ENCODE measurements at regions not wholly inside any gene's neighbourhood (a gene's known extent, or its start where the extent isn't known, plus 50 kb on each side); places are given as distances from the start of the nearest gene placed in this dataset.
A peak's percentile ranks its signal among the peaks of the same experiment; 100 is the strongest.

- DNase-seq (ENCODE audit: low spot score in 2 of 2) = no peak
- ATAC-seq = no peak
- Mint-ChIP-seq H3K9me3 (no peaks in the 10 kb centered on the region), H3K27ac (no peak overlapping the region), H3K36me3 (no peaks in the 10 kb centered on the region)
Observed at GRCh38 chr13:100837631-100838030, 163.0 kb upstream of the TMTC4 start.

- ATAC-seq (no peak), DNase-seq (ENCODE audit: low spot score in 2 of 2) (no peak)
- no peak overlapping the region for H3K27ac Mint-ChIP-seq
- peaks cover 4 to 6% of the 10 kb centered on the region in 2 donors for H3K36me3 Mint-ChIP-seq
- H3K9me3 Mint-ChIP-seq = peaks cover 4 to 7% of the 10 kb centered on the region in 2 donors
Observed at GRCh38 chr13:100836711-100837110, 162.1 kb upstream of the TMTC4 start.

- peaks cover 4 to 7% of the 10 kb centered on the region in 2 donors for H3K9me3 Mint-ChIP-seq
Observed at GRCh38 chr13:100835695-100836094, 161.1 kb upstream of the TMTC4 start.

GRCh38 chr13:100833427-100833826, 158.8 kb upstream of the TMTC4 start:
- no peak overlapping the region for H3K27ac Mint-ChIP-seq
- ATAC-seq (no peak), DNase-seq (ENCODE audit: low spot score in 2 of 2) (no peak)
- H3K36me3 Mint-ChIP-seq = peaks cover 4 to 6% of the 10 kb centered on the region in 2 donors
- H3K9me3 Mint-ChIP-seq = peaks cover 4 to 7% of the 10 kb centered on the region in 2 donors

More at GRCh38 chr13:100835695-100836094, 161.1 kb upstream of the TMTC4 start:
- DNase-seq (ENCODE audit: low spot score in 2 of 2) (no peak), ATAC-seq (no peak)
- Mint-ChIP-seq H3K36me3 (peaks cover 4 to 6% of the 10 kb centered on the region in 2 donors), H3K27ac (no peak overlapping the region)

- ATAC-seq = no peak
- no peak for DNase-seq (ENCODE audit: low spot score in 2 of 2)
- H3K27ac Mint-ChIP-seq = no peak overlapping the region
- peaks cover 4 to 7% of the 10 kb centered on the region in 2 donors for H3K9me3 Mint-ChIP-seq
- H3K36me3 Mint-ChIP-seq = peaks cover 4 to 6% of the 10 kb centered on the region in 2 donors
Observed at GRCh38 chr13:100828226-100828625, 153.6 kb upstream of the TMTC4 start.

- Mint-ChIP-seq H3K9me3 (peaks cover 4 to 7% of the 10 kb centered on the region in 2 donors), H3K27ac (no peak overlapping the region), H3K36me3 (peaks cover 4 to 6% of the 10 kb centered on the region in 2 donors)
- no peak for DNase-seq (ENCODE audit: low spot score in 2 of 2)
- ATAC-seq = no peak
Observed at GRCh38 chr13:100827489-100828176, 153.0 kb upstream of the TMTC4 start.

- no peak overlapping the region for H3K27ac Mint-ChIP-seq
Observed at GRCh38 chr13:100826441-100826840, 151.8 kb upstream of the TMTC4 start.

GRCh38 chr13:100825557-100825956, 151.0 kb upstream of the TMTC4 start:
- Mint-ChIP-seq H3K36me3 (no peaks in the 10 kb centered on the region), H3K27ac (no peak overlapping the region), H3K9me3 (no peaks in the 10 kb centered on the region)
- ATAC-seq (peak in 1 of 2 donors; percentile 35), DNase-seq (ENCODE audit: low spot score in 2 of 2) (no peak)

More at GRCh38 chr13:100826441-100826840, 151.8 kb upstream of the TMTC4 start:
- DNase-seq (ENCODE audit: low spot score in 2 of 2) = no peak
- H3K9me3 Mint-ChIP-seq = no peaks in the 10 kb centered on the region
- H3K36me3 Mint-ChIP-seq = no peaks in the 10 kb centered on the region
- no peak for ATAC-seq

- no peaks in the 10 kb centered on the region for H3K36me3 Mint-ChIP-seq
- H3K27ac Mint-ChIP-seq = no peak overlapping the region
- DNase-seq (ENCODE audit: low spot score in 2 of 2) (no peak), ATAC-seq (no peak)
- no peaks in the 10 kb centered on the region for H3K9me3 Mint-ChIP-seq
Observed at GRCh38 chr13:100824366-100824765, 149.8 kb upstream of the TMTC4 start.

GRCh38 chr13:100823448-100823847, 148.9 kb upstream of the TMTC4 start:
- peaks cover 0 to 7% of the 10 kb centered on the region in 2 donors for H3K36me3 Mint-ChIP-seq
- H3K27ac Mint-ChIP-seq = no peak overlapping the region
- ATAC-seq (no peak), DNase-seq (ENCODE audit: low spot score in 2 of 2) (no peak)
- H3K9me3 Mint-ChIP-seq = no peaks in the 10 kb centered on the region

GRCh38 chr13:100822871-100823443, 148.4 kb upstream of the TMTC4 start:
- no peaks in the 10 kb centered on the region for H3K9me3 Mint-ChIP-seq
- ATAC-seq (no peak), DNase-seq (ENCODE audit: low spot score in 2 of 2) (no peak)
- no peak overlapping the region for H3K27ac Mint-ChIP-seq
- H3K36me3 Mint-ChIP-seq = peaks cover 0 to 12% of the 10 kb centered on the region in 2 donors

GRCh38 chr13:100818711-100819110, 144.1 kb upstream of the TMTC4 start:
- Mint-ChIP-seq H3K27ac (no peak overlapping the region), H3K36me3 (peaks cover 0 to 17% of the 10 kb centered on the region in 2 donors)
- ATAC-seq = no peak

GRCh38 chr13:100817928-100818327, 143.3 kb upstream of the TMTC4 start:
- H3K9me3 Mint-ChIP-seq = peaks cover 0 to 5% of the 10 kb centered on the region in 2 donors
- no peak for DNase-seq (ENCODE audit: low spot score in 2 of 2)
- no peak for ATAC-seq
- H3K27ac Mint-ChIP-seq = no peak overlapping the region
- peaks cover 0 to 17% of the 10 kb centered on the region in 2 donors for H3K36me3 Mint-ChIP-seq

More at GRCh38 chr13:100818711-100819110, 144.1 kb upstream of the TMTC4 start:
- peaks cover 0 to 5% of the 10 kb centered on the region in 2 donors for H3K9me3 Mint-ChIP-seq
- no peak for DNase-seq (ENCODE audit: low spot score in 2 of 2)

- peaks cover 0 to 5% of the 10 kb centered on the region in 2 donors for H3K9me3 Mint-ChIP-seq
- H3K27ac Mint-ChIP-seq = peak overlapping the region in 1 of 2 donors; percentile 2
- H3K36me3 Mint-ChIP-seq = peaks cover 0 to 17% of the 10 kb centered on the region in 2 donors
- DNase-seq (ENCODE audit: low spot score in 2 of 2) (no peak), ATAC-seq (no peak)
Observed at GRCh38 chr13:100815476-100816046, 141.0 kb upstream of the TMTC4 start.

- Mint-ChIP-seq H3K9me3 (peaks cover 0 to 5% of the 10 kb centered on the region in 2 donors), H3K27ac (no peak overlapping the region), H3K36me3 (peaks cover 0 to 7% of the 10 kb centered on the region in 2 donors)
- DNase-seq (ENCODE audit: low spot score in 2 of 2) (no peak), ATAC-seq (no peak)
Observed at GRCh38 chr13:100812982-100813584, 138.5 kb upstream of the TMTC4 start.

- ATAC-seq (no peak), DNase-seq (ENCODE audit: low spot score in 2 of 2) (no peak)
- Mint-ChIP-seq H3K36me3 (no peaks in the 10 kb centered on the region), H3K27ac (no peak overlapping the region), H3K9me3 (no peaks in the 10 kb centered on the region)
Observed at GRCh38 chr13:100811928-100812327, 137.3 kb upstream of the TMTC4 start.

Measured in activated naive CD4-positive, alpha-beta T cell treated with anti-CD3 and anti-CD28 coated beads, Interleukin-2, amount 50 U/mL, for 72 hours (primary cell).